OCI-LY1 (cell line): ENCODE measurements at regions not wholly inside any gene's neighbourhood (a gene's known extent, or its start where the extent isn't known, plus 50 kb on each side); places are given as distances from the start of the nearest gene placed in this dataset.
"Not testable (repeated sequence)": the region's sequence is repeated elsewhere in the genome, so short reads cannot be mapped to it uniquely, and the experiment has no call there.

Source experiments
- H2AFZ ChIP-seq: fragments of 200-600 bp; sonication (generic), shearing (Covaris generic); 2 replicates; pipeline ENCODE4 v1.6.0; 2014; ENCODE audit warnings: antibody characterized with exemption, mild to moderate bottlenecking, low read length
- H3F3A ChIP-seq: fragments of 200-600 bp; sonication (generic), shearing (Covaris generic); 2 replicates; pipeline ENCODE4 v1.6.0; 2014; ENCODE audit warnings: mild to moderate bottlenecking, antibody characterized with exemption, low read length, moderate library complexity; ENCODE audit not compliant: insufficient read depth
- H3K27ac ChIP-seq: fragments of 200-600 bp; sonication (generic); 2 replicates; pipeline ENCODE4 v1.5.1; 2014; ENCODE audit warnings: low read length, mixed run types, mild to moderate bottlenecking, low read depth; ENCODE audit not compliant: poor library complexity, severe bottlenecking
- H3K27me3 ChIP-seq: fragments of 200-600 bp; sonication (generic); 2 replicates; pipeline ENCODE4 v1.6.0; 2014; ENCODE audit warnings: antibody characterized with exemption, mild to moderate bottlenecking, low read length, moderate library complexity; ENCODE audit not compliant: insufficient read depth
- H3K36me3 ChIP-seq: fragments of 200-600 bp; sonication (generic); 2 replicates; pipeline ENCODE4 v1.6.1; 2014; ENCODE audit warnings: mild to moderate bottlenecking, antibody characterized with exemption, low read length, moderate library complexity, mixed read lengths; ENCODE audit not compliant: insufficient read depth
- H3K4me1 ChIP-seq: fragments of 200-600 bp; sonication (generic); 2 replicates; pipeline ENCODE4 v1.5.1; 2014; ENCODE audit warnings: mild to moderate bottlenecking, low read length, moderate library complexity; ENCODE audit not compliant: insufficient read depth, severe bottlenecking
- H3K4me2 ChIP-seq: fragments of 200-600 bp; sonication (generic), shearing (Covaris generic); 2 replicates; pipeline ENCODE4 v1.6.1; 2014; ENCODE audit warnings: low read length
- H3K4me3 ChIP-seq: fragments of 200-600 bp; sonication (generic); 2 replicates; pipeline ENCODE4 v1.5.1; 2014; ENCODE audit warnings: low read length, low read depth, mild to moderate bottlenecking, mixed read lengths; ENCODE audit not compliant: poor library complexity, severe bottlenecking
- H3K79me2 ChIP-seq: fragments of 200-600 bp; shearing (Covaris generic); 2 replicates; pipeline ENCODE4 v1.6.1; 2016; ENCODE audit warnings: mixed run types, low read length, mixed read lengths; ENCODE audit not compliant: insufficient read depth
- H3K9ac ChIP-seq: fragments of 200-600 bp; sonication (generic), shearing (Covaris generic); 2 replicates; pipeline ENCODE4 v1.6.1; 2014; ENCODE audit warnings: mild to moderate bottlenecking, low read length, mixed read lengths
- H3K9me2 ChIP-seq: fragments of 200-600 bp; sonication (generic), shearing (Covaris generic); 2 replicates; pipeline ENCODE4 v1.6.1; 2014; ENCODE audit warnings: low read depth, mild to moderate bottlenecking, low read length, mixed read lengths
- H3K9me3 ChIP-seq: fragments of 200-600 bp; shearing (Covaris generic); 2 replicates; pipeline ENCODE4 v1.6.1; 2014; ENCODE audit warnings: low read length, mixed read lengths
- H4K20me1 ChIP-seq: fragments of 200-600 bp; sonication (generic), shearing (Covaris generic); 2 replicates; pipeline ENCODE4 v1.6.0; 2016; ENCODE audit warnings: mild to moderate bottlenecking, low read length; ENCODE audit not compliant: insufficient read depth
- EZH2 ChIP-seq: fragments of 200-600 bp; sonication (generic), shearing (Covaris generic); IDR thresholded peaks from 2 replicates; pipeline ENCODE4 v1.8.0; 2017; ENCODE audit warnings: borderline replicate concordance, mixed run types, mild to moderate bottlenecking, antibody characterized with exemption, low read length, moderate library complexity, mixed read lengths
- TF ChIP-seq, protein P1 (sequence below): fragments of 200-600 bp; sonication (generic), shearing (Covaris generic); IDR thresholded peaks from 2 replicates; pipeline ENCODE4 v1.5.1; 2017; ENCODE audit warnings: mild to moderate bottlenecking, antibody characterized with exemption, low read length, moderate library complexity, mixed read lengths

DNA sequence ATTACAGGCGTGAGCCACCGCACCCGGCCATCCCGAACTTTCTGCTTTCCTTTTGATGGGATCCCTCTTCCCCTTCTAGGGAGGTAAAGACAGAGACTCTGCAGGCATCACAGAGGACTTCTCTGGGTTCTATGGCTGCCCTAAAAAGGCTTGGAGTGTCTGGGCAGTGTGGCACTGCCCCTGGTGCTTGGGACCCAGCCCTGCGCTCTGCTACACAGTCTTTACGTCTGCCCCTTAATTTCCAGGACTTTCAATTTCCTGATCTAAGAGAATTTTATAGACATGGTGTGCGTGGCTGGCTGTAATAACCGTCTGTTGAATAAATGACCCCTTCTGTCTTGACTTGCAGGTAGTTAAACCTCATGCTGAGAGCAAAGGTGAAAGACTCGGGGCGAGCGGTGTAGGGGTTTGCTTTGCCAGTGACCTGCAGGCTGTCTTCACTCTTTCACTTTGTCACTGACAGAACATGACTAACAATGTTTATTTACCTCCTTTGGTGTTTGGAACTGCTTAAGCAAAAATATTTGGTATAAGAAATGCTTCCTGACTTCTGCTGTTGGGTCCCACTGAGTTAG lies 110.9 kb upstream of the MAP1LC3B2 start:
- Histone ChIP-seq H3F3A (no peaks in the 10 kb centered on the region), H3K9me3 (no peaks in the 10 kb centered on the region), H4K20me1 (no peaks in the 10 kb centered on the region), H3K9me2 (no peaks in the 10 kb centered on the region), H3K9ac (no peak overlapping the region), H3K27ac (no peak overlapping the region), H3K4me1 (no peaks in the 10 kb centered on the region), H3K79me2 (no peaks in the 10 kb centered on the region), H2AFZ (no peak overlapping the region), H3K4me3 (no peak overlapping the region), H3K4me2 (no peak overlapping the region), H3K27me3 (no peaks in the 10 kb centered on the region), H3K36me3 (no peaks in the 10 kb centered on the region)
- no peak for TF ChIP-seq EZH2
- TF ChIP-seq, protein P1, sequence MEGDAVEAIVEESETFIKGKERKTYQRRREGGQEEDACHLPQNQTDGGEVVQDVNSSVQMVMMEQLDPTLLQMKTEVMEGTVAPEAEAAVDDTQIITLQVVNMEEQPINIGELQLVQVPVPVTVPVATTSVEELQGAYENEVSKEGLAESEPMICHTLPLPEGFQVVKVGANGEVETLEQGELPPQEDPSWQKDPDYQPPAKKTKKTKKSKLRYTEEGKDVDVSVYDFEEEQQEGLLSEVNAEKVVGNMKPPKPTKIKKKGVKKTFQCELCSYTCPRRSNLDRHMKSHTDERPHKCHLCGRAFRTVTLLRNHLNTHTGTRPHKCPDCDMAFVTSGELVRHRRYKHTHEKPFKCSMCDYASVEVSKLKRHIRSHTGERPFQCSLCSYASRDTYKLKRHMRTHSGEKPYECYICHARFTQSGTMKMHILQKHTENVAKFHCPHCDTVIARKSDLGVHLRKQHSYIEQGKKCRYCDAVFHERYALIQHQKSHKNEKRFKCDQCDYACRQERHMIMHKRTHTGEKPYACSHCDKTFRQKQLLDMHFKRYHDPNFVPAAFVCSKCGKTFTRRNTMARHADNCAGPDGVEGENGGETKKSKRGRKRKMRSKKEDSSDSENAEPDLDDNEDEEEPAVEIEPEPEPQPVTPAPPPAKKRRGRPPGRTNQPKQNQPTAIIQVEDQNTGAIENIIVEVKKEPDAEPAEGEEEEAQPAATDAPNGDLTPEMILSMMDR = no peak

DNA sequence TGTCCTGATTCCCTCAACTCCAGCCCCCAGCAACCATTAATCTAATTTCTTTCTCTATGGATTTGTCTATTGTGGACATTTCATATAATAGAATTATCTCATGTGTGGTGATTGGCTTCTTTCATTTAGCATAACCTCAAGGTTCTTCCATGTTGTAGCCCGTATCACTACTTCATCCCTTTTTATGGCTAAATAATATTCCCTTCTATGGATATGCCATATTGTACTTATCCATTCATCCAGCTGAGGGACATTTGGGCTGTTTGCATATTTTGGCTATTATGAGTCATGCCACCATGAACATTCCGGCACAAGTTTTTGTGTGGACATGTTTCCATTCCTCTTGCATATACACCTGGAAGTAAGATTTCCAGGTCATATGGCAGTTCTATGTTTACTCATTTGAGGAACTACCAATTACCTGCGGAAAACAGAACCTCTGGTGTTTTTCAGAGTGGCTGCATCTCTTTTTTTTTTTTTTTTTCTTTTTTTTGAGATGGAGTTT lies 108.7 kb upstream of the MAP1LC3B2 start:
- Histone ChIP-seq H4K20me1 (no peaks in the 10 kb centered on the region), H3K4me2 (no peak overlapping the region), H3K27me3 (no peaks in the 10 kb centered on the region), H3K27ac (no peak overlapping the region), H3K9ac (no peak overlapping the region), H2AFZ (no peak overlapping the region), H3K9me3 (no peaks in the 10 kb centered on the region), H3K36me3 (no peaks in the 10 kb centered on the region), H3K79me2 (no peaks in the 10 kb centered on the region), H3K4me1 (no peaks in the 10 kb centered on the region), H3F3A (no peaks in the 10 kb centered on the region), H3K4me3 (no peak overlapping the region), H3K9me2 (no peaks in the 10 kb centered on the region)
- TF ChIP-seq EZH2 = no peak

- H2AFZ ChIP-seq, H3K79me2 ChIP-seq, H3K4me1 ChIP-seq, H4K20me1 ChIP-seq, H3K9me2 ChIP-seq, H3F3A ChIP-seq, H3K9me3 ChIP-seq, H3K4me3 ChIP-seq, H3K9ac ChIP-seq, H3K27ac ChIP-seq, H3K27me3 ChIP-seq, H3K4me2 ChIP-seq, H3K36me3 ChIP-seq: not testable (repeated sequence)
Measured at GRCh38 chr12:116452975-116453374, 106.2 kb upstream of the MAP1LC3B2 start.

- Histone ChIP-seq H3F3A (no peaks in the 10 kb centered on the region), H4K20me1 (no peaks in the 10 kb centered on the region), H3K4me2 (no peak overlapping the region), H3K9ac (no peak overlapping the region), H3K36me3 (no peaks in the 10 kb centered on the region), H3K27ac (no peak overlapping the region), H3K9me2 (no peaks in the 10 kb centered on the region), H3K4me3 (no peak overlapping the region), H2AFZ (no peak overlapping the region), H3K4me1 (no peaks in the 10 kb centered on the region), H3K27me3 (no peaks in the 10 kb centered on the region), H3K79me2 (no peaks in the 10 kb centered on the region), H3K9me3 (no peaks in the 10 kb centered on the region)
- TF ChIP-seq, protein P1 = no peak
- no peak for TF ChIP-seq EZH2
Measured at GRCh38 chr12:116453631-116454030, 105.5 kb upstream of the MAP1LC3B2 start.
